ENCODE measurements at regions not wholly inside any gene's neighbourhood (a gene's known extent, or its start where the extent isn't known, plus 50 kb on each side); places are given as distances from the start of the nearest gene placed in this dataset.

DNA sequence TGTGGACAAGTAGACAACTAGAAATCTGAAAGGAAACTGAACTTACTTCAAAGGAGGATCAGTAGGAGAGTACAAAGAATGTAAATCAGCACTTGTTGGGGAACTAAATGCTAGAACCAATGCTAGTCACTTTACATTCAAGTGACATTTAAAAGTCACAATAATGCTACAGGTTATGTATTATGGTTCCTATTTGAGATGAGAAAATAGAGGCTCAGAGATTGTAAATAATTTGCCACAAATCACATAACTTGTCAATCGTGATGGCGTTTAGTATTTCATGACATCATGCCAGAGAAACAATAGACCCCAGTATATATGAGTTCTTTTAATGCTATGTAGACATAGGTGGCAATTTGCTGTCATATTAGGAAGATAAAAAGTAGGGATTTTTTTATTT is 467.8 kb upstream of the CBLB start:
- Histone ChIP-seq H3K9ac (ENCODE audit: low read depth, low read length, poor library complexity) (no peak overlapping the region), H3K36me3 (replicated peaks in 1 of 2; ENCODE audit: control insufficient read depth in 2 of 2, insufficient read depth in 2 of 2, low read length in 2 of 2) (no peaks in the 10 kb centered on the region), H3K4me1 (ENCODE audit: control insufficient read depth in 2 of 2, insufficient read depth in 1 of 2, low read depth in 1 of 2, low read length in 2 of 2) (no peaks in the 10 kb centered on the region), H4K8ac (ENCODE audit: low read depth, low read length) (no peak overlapping the region), H3K27me3 (ENCODE audit: control insufficient read depth in 3 of 3, insufficient read depth in 3 of 3, low read depth in 1 of 3, low read length in 3 of 3) (no peaks in the 10 kb centered on the region), H2AK5ac (ENCODE audit: low read depth, low read length) (no peak overlapping the region), H2AFZ (ENCODE audit: low read length) (no peak overlapping the region), H3K4ac (ENCODE audit: low read length) (no peak overlapping the region), H2BK5ac (ENCODE audit: low read length) (no peak overlapping the region), H3K4me3 (ENCODE audit: low read length in 2 of 2) (no peak overlapping the region), H2BK12ac (ENCODE audit: low read length) (no peak overlapping the region), H3K79me1 (ENCODE audit: low read depth, low read length) (no peaks in the 10 kb centered on the region), H4K91ac (ENCODE audit: low read depth, low read length, poor library complexity) (no peak overlapping the region), H3K27ac (replicated peaks; ENCODE audit: low read length) (no peak overlapping the region), H3K14ac (ENCODE audit: low read length) (no peak overlapping the region), H3K23ac (ENCODE audit: low read depth, low read length, poor library complexity) (no peak overlapping the region), H3K9me3 (replicated peaks in 1 of 2; ENCODE audit: control insufficient read depth in 2 of 2, insufficient read depth in 1 of 2, low read depth in 1 of 2, low read length in 2 of 2) (no peaks in the 10 kb centered on the region), H3K4me2 (ENCODE audit: insufficient read depth, low read length, poor library complexity, severe bottlenecking) (no peak overlapping the region), H2BK15ac (ENCODE audit: low read length) (no peak overlapping the region), H2BK120ac (ENCODE audit: low read depth, low read length) (no peak overlapping the region), H3K18ac (ENCODE audit: low read length) (no peak overlapping the region)
- WGBS, 2 donors (ENCODE audit: extremely low coverage in 2 of 2, insufficient read length in 2 of 2, insufficient replicate concordance in 1 of 2), result no CpG with 5 or more reads among the region's 2 CpGs
- DNase-seq (ENCODE audit: low spot score), result no peak

DNA sequence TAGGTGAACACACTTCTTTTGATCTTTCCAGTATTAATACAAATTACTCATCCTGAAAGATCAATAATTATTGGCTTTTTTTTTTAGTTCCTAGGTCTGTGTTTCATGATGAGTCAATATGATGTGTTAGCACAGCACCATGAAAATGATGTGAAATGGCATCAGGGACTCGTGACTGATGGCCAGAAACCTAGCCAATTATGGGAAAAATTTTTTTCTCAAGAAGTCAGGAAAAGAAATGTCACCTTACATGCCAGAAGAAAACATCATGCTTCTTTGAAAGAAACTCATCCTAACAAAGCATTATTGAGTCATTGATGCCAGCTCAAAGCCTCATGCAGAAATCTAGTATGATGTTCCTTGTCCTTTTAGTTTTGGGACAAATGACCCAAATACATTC is 468.3 kb upstream of the CBLB start:
- Histone ChIP-seq H3K79me1 (ENCODE audit: low read depth, low read length) (no peaks in the 10 kb centered on the region), H3K23ac (ENCODE audit: low read depth, low read length, poor library complexity) (no peak overlapping the region), H2BK5ac (ENCODE audit: low read length) (no peak overlapping the region), H3K4ac (ENCODE audit: low read length) (no peak overlapping the region), H2AK5ac (ENCODE audit: low read depth, low read length) (no peak overlapping the region), H3K27me3 (ENCODE audit: control insufficient read depth in 3 of 3, insufficient read depth in 3 of 3, low read depth in 1 of 3, low read length in 3 of 3) (no peaks in the 10 kb centered on the region), H4K91ac (ENCODE audit: low read depth, low read length, poor library complexity) (no peak overlapping the region), H3K18ac (ENCODE audit: low read length) (no peak overlapping the region), H3K36me3 (replicated peaks in 1 of 2; ENCODE audit: control insufficient read depth in 2 of 2, insufficient read depth in 2 of 2, low read length in 2 of 2) (no peaks in the 10 kb centered on the region), H2AFZ (ENCODE audit: low read length) (no peak overlapping the region), H3K9me3 (replicated peaks in 1 of 2; ENCODE audit: control insufficient read depth in 2 of 2, insufficient read depth in 1 of 2, low read depth in 1 of 2, low read length in 2 of 2) (no peaks in the 10 kb centered on the region), H2BK15ac (ENCODE audit: low read length) (no peak overlapping the region), H3K9ac (ENCODE audit: low read depth, low read length, poor library complexity) (no peak overlapping the region), H3K14ac (ENCODE audit: low read length) (no peak overlapping the region), H3K4me3 (ENCODE audit: low read length in 2 of 2) (no peak overlapping the region), H3K4me2 (ENCODE audit: insufficient read depth, low read length, poor library complexity, severe bottlenecking) (no peak overlapping the region), H2BK120ac (ENCODE audit: low read depth, low read length) (no peak overlapping the region), H3K4me1 (ENCODE audit: control insufficient read depth in 2 of 2, insufficient read depth in 1 of 2, low read depth in 1 of 2, low read length in 2 of 2) (no peaks in the 10 kb centered on the region), H2BK12ac (ENCODE audit: low read length) (no peak overlapping the region), H4K8ac (ENCODE audit: low read depth, low read length) (no peak overlapping the region), H3K27ac (replicated peaks; ENCODE audit: low read length) (no peak overlapping the region)
- WGBS, 2 donors (ENCODE audit: extremely low coverage in 2 of 2, insufficient read length in 2 of 2, insufficient replicate concordance in 1 of 2), result no CpG with 5 or more reads among the region's 1 CpG
- DNase-seq (ENCODE audit: low spot score), result no peak

DNA sequence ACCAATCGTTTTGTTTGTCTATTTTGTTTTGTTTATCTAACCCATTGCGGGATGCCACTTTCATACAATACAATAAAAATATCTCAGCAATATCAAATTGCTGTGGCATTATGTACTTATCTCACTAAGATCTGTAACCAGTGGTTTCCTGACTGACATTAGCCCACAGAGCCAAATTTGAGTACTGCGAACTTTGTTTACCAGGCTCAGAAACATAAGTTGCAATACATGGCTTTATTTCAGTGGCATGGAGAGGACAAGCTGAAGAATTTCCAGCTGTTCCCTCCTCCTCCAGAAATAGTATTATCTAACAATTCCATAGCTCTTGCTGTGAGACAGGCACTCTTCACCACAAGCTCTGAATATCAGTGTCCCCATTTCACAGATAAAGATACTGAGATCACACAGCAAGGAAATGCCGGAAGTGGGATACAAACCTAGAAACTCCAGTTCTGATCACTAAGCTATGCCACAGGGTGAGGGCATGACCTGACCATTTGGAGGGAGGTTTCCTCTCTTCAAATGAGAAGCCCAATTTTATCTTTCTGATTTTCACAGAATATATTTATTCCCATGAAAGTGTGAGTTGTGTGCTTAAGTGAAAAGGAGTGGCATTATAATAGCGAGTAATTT is 469.9 kb upstream of the CBLB start:
- no peak overlapping the region for H2BK15ac ChIP-seq (ENCODE audit: low read length)
- no peak overlapping the region for H3K4me2 ChIP-seq (ENCODE audit: insufficient read depth, low read length, poor library complexity, severe bottlenecking)
- no peak overlapping the region for H2BK12ac ChIP-seq (ENCODE audit: low read length)
- H2BK120ac ChIP-seq (ENCODE audit: low read depth, low read length), result no peak overlapping the region
- no peak overlapping the region for H4K8ac ChIP-seq (ENCODE audit: low read depth, low read length)
- H3K4me3 ChIP-seq (ENCODE audit: low read length in 2 of 2), result no peak overlapping the region
- H3K18ac ChIP-seq (ENCODE audit: low read length), result no peak overlapping the region
- no peak overlapping the region for H3K4ac ChIP-seq (ENCODE audit: low read length)
- H2AK5ac ChIP-seq (ENCODE audit: low read depth, low read length), result no peak overlapping the region
- no peak for DNase-seq (ENCODE audit: low spot score)
- H3K36me3 ChIP-seq (replicated peaks in 1 of 2; ENCODE audit: control insufficient read depth in 2 of 2, insufficient read depth in 2 of 2, low read length in 2 of 2), result no peaks in the 10 kb centered on the region
- H3K9me3 ChIP-seq (replicated peaks in 1 of 2; ENCODE audit: control insufficient read depth in 2 of 2, insufficient read depth in 1 of 2, low read depth in 1 of 2, low read length in 2 of 2), result no peaks in the 10 kb centered on the region
- no peaks in the 10 kb centered on the region for H3K79me1 ChIP-seq (ENCODE audit: low read depth, low read length)
- H3K27ac ChIP-seq (replicated peaks; ENCODE audit: low read length), result no peak overlapping the region
- no peak overlapping the region for H3K9ac ChIP-seq (ENCODE audit: low read depth, low read length, poor library complexity)
- no peak overlapping the region for H2BK5ac ChIP-seq (ENCODE audit: low read length)
- no peaks in the 10 kb centered on the region for H3K4me1 ChIP-seq (ENCODE audit: control insufficient read depth in 2 of 2, insufficient read depth in 1 of 2, low read depth in 1 of 2, low read length in 2 of 2)
- no CpG with 5 or more reads among the region's 5 CpGs for WGBS, 2 donors (ENCODE audit: extremely low coverage in 2 of 2, insufficient read length in 2 of 2, insufficient replicate concordance in 1 of 2)
- H3K27me3 ChIP-seq (ENCODE audit: control insufficient read depth in 3 of 3, insufficient read depth in 3 of 3, low read depth in 1 of 3, low read length in 3 of 3), result no peaks in the 10 kb centered on the region
- no peak overlapping the region for H2AFZ ChIP-seq (ENCODE audit: low read length)
- H3K14ac ChIP-seq (ENCODE audit: low read length), result no peak overlapping the region
- H4K91ac ChIP-seq (ENCODE audit: low read depth, low read length, poor library complexity), result no peak overlapping the region
- H3K23ac ChIP-seq (ENCODE audit: low read depth, low read length, poor library complexity), result no peak overlapping the region

GRCh38 chr3:106339551-106339950 is 470.7 kb upstream of the CBLB start:
- no peaks in the 10 kb centered on the region for H3K79me1 ChIP-seq (ENCODE audit: low read depth, low read length)
- no CpG with 5 or more reads among the region's 5 CpGs for WGBS, 2 donors (ENCODE audit: extremely low coverage in 2 of 2, insufficient read length in 2 of 2, insufficient replicate concordance in 1 of 2)
- no peak overlapping the region for H2AK5ac ChIP-seq (ENCODE audit: low read depth, low read length)
- H4K8ac ChIP-seq (ENCODE audit: low read depth, low read length), result no peak overlapping the region
- H2BK12ac ChIP-seq (ENCODE audit: low read length), result no peak overlapping the region
- H2AFZ ChIP-seq (ENCODE audit: low read length), result no peak overlapping the region
- H2BK5ac ChIP-seq (ENCODE audit: low read length), result no peak overlapping the region
- no peak overlapping the region for H3K18ac ChIP-seq (ENCODE audit: low read length)
- no peak overlapping the region for H2BK15ac ChIP-seq (ENCODE audit: low read length)
- H3K9ac ChIP-seq (ENCODE audit: low read depth, low read length, poor library complexity), result no peak overlapping the region
- no peaks in the 10 kb centered on the region for H3K36me3 ChIP-seq (replicated peaks in 1 of 2; ENCODE audit: control insufficient read depth in 2 of 2, insufficient read depth in 2 of 2, low read length in 2 of 2)
- no peak overlapping the region for H3K14ac ChIP-seq (ENCODE audit: low read length)
- H3K4me1 ChIP-seq (ENCODE audit: control insufficient read depth in 2 of 2, insufficient read depth in 1 of 2, low read depth in 1 of 2, low read length in 2 of 2), result no peaks in the 10 kb centered on the region
- H3K27me3 ChIP-seq (ENCODE audit: control insufficient read depth in 3 of 3, insufficient read depth in 3 of 3, low read depth in 1 of 3, low read length in 3 of 3), result no peaks in the 10 kb centered on the region
- no peak overlapping the region for H4K91ac ChIP-seq (ENCODE audit: low read depth, low read length, poor library complexity)
- H3K4ac ChIP-seq (ENCODE audit: low read length), result no peak overlapping the region
- no peak overlapping the region for H3K4me3 ChIP-seq (ENCODE audit: low read length in 2 of 2)
- H3K23ac ChIP-seq (ENCODE audit: low read depth, low read length, poor library complexity), result no peak overlapping the region
- no peaks in the 10 kb centered on the region for H3K9me3 ChIP-seq (replicated peaks in 1 of 2; ENCODE audit: control insufficient read depth in 2 of 2, insufficient read depth in 1 of 2, low read depth in 1 of 2, low read length in 2 of 2)
- no peak for DNase-seq (ENCODE audit: low spot score)
- no peak overlapping the region for H3K4me2 ChIP-seq (ENCODE audit: insufficient read depth, low read length, poor library complexity, severe bottlenecking)
- H2BK120ac ChIP-seq (ENCODE audit: low read depth, low read length), result no peak overlapping the region
- no peak overlapping the region for H3K27ac ChIP-seq (replicated peaks; ENCODE audit: low read length)

Data from neuronal stem cell (in vitro differentiated cells).